A673 (cell line): ENCODE measurements at regions not wholly inside any gene's neighbourhood (a gene's known extent, or its start where the extent isn't known, plus 50 kb on each side); places are given as distances from the start of the nearest gene placed in this dataset.

Experiments
- EZH2 ChIP-seq: fragments of 200-600 bp; sonication (generic); IDR thresholded peaks from 2 replicates; pipeline ENCODE4 v1.6.1; 2017; ENCODE audit warnings: borderline replicate concordance, low read depth, mild to moderate bottlenecking, mixed read lengths, antibody characterized with exemption, low read length; ENCODE audit not compliant: poor library complexity, severe bottlenecking
- TF ChIP-seq, protein P1 (sequence below): fragments of 300-800, 200-600 bp; sonication (generic); conservative IDR thresholded peaks from 2 replicates; pipeline ENCODE4 v1.5.1; 2017; ENCODE audit warnings: low read depth, mild to moderate bottlenecking, antibody characterized with exemption, low read length, moderate library complexity, mixed read lengths

DNA sequence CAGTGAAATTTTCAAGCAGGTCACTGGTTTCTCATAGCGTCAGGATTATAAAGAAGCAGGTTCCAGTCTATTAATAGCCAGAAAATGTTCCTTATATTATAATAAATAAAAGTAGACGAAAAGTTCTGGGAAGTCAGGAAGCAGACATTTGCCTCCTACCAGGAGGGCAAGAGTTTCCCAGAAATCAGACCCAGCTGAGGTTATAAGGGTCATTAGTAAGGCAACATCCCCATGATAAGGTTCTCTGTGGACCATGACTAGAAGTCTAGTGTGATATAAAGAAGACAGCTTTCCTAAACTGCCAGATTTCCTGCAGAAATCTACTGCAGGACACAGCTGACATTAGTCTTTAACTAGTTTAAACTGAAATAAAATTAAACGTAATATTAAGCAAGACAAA is 210.1 kb upstream of the STK17B start:
- TF ChIP-seq, protein P1, sequence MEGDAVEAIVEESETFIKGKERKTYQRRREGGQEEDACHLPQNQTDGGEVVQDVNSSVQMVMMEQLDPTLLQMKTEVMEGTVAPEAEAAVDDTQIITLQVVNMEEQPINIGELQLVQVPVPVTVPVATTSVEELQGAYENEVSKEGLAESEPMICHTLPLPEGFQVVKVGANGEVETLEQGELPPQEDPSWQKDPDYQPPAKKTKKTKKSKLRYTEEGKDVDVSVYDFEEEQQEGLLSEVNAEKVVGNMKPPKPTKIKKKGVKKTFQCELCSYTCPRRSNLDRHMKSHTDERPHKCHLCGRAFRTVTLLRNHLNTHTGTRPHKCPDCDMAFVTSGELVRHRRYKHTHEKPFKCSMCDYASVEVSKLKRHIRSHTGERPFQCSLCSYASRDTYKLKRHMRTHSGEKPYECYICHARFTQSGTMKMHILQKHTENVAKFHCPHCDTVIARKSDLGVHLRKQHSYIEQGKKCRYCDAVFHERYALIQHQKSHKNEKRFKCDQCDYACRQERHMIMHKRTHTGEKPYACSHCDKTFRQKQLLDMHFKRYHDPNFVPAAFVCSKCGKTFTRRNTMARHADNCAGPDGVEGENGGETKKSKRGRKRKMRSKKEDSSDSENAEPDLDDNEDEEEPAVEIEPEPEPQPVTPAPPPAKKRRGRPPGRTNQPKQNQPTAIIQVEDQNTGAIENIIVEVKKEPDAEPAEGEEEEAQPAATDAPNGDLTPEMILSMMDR: no peak
- TF ChIP-seq EZH2: no peak
